GM10266 (cell line): ENCODE measurements at regions not wholly inside any gene's neighbourhood (a gene's known extent, or its start where the extent isn't known, plus 50 kb on each side); places are given as distances from the start of the nearest gene placed in this dataset.

ENCODE experiments used
- DNase-seq: peaks from one replicate; pipeline ENCODE4 v3.0.0; 2012; ENCODE audit errors: extremely low spot score
- TF ChIP-seq, protein P1 (sequence below): IDR thresholded peaks from 2 replicates; pipeline ENCODE4 v1.5.1; 2012; ENCODE audit warnings: mild to moderate bottlenecking, low read depth; ENCODE audit not compliant: control insufficient read depth, insufficient read depth; ENCODE audit errors: missing control alignments

DNA sequence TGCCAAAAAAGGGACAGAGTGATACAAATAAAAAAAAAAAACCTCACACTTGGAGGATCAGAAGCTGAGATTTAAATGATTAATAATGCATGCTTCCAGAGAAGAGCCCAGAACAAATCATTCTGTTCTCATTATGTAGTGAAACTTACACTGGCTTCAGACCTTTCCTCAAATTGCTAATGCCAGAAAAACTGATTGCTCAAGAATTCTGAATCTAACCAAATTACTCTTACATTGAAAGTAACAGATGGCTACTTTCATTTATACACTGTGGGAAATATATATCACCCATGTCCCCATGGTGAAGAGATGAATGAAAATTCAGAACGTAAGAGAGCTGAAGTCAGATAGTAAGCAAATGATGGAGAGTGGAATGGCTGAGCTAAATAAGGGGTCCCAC, 85.9 kb upstream of the NSMCE3 start:
- TF ChIP-seq, protein P1, sequence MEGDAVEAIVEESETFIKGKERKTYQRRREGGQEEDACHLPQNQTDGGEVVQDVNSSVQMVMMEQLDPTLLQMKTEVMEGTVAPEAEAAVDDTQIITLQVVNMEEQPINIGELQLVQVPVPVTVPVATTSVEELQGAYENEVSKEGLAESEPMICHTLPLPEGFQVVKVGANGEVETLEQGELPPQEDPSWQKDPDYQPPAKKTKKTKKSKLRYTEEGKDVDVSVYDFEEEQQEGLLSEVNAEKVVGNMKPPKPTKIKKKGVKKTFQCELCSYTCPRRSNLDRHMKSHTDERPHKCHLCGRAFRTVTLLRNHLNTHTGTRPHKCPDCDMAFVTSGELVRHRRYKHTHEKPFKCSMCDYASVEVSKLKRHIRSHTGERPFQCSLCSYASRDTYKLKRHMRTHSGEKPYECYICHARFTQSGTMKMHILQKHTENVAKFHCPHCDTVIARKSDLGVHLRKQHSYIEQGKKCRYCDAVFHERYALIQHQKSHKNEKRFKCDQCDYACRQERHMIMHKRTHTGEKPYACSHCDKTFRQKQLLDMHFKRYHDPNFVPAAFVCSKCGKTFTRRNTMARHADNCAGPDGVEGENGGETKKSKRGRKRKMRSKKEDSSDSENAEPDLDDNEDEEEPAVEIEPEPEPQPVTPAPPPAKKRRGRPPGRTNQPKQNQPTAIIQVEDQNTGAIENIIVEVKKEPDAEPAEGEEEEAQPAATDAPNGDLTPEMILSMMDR = no peak
- DNase-seq = no peak

DNA sequence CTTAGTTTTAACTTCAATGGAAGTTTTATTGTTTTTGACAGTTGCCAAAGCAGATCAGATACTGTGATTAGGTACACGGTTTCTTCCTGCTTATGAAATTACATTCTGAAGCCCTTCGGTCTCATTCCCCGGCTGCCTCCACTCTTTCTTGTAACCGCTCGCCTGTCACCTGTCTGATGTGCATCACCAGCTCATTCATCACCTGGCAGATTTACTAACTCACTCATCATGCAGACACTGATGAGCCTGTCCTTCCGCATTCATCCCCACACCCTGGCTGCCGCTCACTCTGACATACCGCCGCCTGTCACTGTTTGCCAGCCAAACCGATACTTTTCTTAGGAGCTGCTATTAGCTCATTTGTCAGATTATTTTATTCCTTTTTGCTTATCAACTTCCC, 82.8 kb upstream of the NSMCE3 start:
- TF ChIP-seq, protein P1 = no peak
- DNase-seq = no peak

DNA sequence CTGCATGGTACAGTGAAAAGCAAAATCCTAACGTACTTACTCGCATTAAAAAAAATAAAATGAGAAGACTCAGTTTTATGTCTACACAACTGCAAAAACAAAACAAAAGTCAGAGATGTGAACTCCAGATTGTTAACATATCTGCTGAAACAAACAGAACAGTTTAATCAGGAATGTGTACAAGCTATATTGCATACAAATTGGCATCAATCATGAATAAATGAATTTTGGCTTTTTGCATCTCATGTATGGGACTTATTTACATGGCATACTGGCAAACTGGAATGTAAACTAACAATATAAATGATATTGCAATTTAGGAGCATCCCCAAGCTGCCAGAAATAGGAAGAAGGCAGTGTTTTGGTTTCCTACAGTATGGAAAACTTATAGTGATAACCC, 79.6 kb upstream of the NSMCE3 start:
- DNase-seq = no peak
- TF ChIP-seq, protein P1 = no peak

DNA sequence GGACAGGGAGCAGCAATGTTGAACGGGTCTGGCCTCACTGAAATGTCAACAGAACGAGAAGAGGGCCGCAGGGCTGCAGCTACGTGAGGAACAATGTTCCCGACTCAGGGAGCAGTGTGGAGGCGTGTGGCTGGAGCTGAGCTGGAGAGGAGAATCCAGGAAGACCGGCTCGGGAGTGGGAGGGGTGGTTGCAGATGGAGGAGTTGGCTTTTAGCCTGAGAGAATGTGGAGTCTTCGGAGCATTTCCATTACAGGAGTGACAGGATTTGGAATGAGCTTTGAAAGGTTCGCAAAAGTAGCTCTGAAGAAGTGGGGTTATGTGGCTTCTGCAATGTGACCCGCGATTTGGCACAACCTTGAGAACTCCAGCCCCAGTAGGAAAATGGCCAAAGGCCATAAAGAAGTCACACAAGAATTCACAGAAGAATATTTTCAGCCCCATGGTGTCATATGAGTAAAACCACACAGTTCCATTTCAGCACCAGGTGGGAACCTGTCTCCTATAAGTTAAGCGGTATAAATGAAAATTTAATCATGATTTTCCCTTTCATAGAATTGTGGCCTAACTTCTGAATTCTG, 78.8 kb upstream of the NSMCE3 start:
- TF ChIP-seq, protein P1 = no peak
- DNase-seq = no peak

DNA sequence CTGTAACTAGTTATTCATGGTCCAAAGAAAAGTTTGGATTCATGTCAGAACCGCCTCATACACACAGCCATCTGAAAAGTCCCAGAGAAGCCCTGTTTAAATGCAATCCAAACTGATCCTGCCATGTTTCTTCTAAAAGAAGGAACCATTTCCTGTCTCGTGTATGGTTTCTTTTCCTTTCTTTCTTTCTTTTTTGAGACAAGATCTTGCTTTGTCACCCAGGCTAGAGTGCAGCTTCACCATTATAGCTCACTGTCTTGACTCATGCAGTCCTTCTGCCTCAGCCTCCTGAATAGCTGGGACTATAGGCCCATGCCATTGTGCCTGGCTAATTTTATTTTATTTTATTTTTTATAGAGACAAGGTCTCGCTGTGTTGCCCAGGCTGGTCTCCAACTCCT, 77.4 kb upstream of the NSMCE3 start:
- TF ChIP-seq, protein P1 = no peak
- DNase-seq = no peak

DNA sequence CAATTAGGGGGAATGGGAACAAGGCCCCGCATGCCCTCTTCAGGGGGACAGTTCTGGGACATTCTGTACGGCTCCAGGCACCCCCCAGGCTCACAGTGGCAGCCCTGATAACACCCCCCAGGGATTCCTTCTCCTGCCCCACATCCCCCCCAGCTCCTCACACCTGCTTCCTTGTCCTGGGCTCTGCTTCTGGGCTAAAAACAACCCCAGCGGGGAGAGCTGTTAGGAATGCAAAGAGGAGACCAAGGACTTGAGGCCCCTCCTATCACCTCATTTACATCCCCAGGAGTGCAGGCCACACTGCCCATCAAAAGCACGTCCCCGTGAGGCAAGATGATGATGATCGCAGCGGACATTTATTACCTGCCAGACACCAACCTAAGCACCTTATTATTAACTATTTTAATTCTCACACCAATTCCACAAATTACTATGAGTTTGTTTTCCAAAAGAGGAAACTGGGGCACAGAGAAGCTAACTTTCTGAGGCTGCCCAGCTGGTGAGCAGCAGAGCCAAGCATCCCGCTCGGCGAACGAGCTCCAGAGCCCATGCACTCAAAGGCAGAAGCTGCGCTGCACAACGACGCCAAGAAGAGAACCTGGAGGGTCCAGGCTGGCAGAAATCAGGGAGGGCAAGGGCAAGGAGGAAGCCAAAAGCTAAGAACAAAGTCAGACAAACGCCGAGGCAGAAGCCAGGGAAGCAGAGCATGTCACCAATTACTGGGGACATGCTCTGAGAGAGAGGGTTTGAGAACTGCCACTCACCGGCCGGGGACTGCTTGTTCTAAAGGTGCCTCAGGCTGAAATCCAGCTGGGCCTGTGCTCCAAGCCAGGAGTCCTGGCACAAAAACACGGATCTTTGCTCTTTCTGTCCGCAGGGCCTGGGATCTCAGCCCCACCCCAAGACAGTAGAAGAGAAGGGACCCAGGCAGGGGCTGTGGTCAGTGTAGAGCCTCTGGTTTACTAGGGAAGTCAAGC, 76.2 kb upstream of the NSMCE3 start:
- DNase-seq = no peak
- TF ChIP-seq, protein P1 = no peak

DNA sequence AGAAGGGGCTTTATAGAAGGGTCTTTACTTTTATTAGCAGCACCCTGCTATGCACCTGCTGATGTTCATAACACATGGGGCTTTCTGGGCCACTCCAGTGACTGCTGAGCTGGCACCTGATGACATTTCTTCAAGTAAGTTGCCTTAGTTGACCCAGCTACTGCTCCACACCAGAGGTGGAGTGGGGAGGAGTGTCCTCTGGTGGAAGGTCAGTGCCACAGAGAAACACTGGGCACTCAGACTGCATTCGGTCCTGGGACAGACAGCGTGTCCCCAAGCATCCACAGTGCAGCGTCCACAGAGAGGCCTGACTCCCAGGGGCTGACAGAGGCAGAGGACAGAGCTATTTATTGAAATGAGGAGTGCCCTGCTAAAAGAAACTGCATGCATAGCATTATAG, 74.9 kb upstream of the NSMCE3 start:
- DNase-seq = no peak
- TF ChIP-seq, protein P1 = no peak
